Renal cortical epithelial cell (primary cell): ENCODE measurements at regions not wholly inside any gene's neighbourhood (a gene's known extent, or its start where the extent isn't known, plus 50 kb on each side); places are given as distances from the start of the nearest gene placed in this dataset.
A peak's percentile ranks its signal among the peaks of the same experiment; 100 is the strongest.
"Not testable (repeated sequence)": the region's sequence is repeated elsewhere in the genome, so short reads cannot be mapped to it uniquely, and the experiment has no call there.

Experiments
- DNase-seq: peaks from one replicate; pipeline ENCODE4 v3.0.0-alpha.2; 2011; ENCODE audit warnings: low read depth

DNA sequence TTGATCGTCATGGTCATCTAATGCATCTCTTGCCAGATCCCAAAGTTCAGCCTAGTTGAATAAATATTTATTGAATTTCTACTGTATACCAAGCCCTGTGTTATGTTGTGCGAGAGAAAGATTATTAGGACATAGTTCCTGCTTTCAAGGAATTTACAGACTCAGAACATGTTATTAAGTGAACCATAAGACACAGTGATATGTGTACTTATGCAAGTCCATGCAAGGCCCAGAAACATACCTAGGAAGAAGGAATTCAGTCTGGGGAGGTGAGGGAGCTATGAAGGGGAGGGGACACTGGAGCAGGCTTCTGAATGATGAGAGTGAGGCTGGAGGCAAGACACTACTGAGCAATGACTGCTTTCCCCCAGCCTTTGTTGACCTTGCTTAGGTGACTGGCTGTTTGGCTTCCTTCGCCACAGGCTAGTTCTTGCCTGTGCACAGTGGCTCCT, 81.4 kb downstream of the ACAA2 start:
- DNase-seq = peak; percentile 11

DNA sequence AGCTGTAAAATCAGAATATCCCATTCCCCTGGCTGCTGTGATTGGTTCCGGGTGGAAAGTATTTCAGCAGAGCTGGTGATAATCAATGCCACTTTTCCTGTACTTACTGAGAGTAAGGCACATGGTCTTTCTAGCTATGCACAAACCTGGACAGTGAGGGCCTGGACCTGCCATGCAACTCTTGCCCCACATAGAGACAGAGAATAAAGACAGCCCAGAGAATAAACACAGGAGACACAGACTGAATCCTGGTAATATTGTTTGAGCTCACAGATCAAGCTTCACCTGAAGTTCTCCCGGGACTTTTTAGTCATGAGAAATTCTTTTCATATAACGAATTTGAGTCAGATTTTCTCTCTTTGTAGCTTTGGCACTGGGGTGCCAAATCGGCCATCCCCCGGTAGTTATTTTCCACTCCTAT, 81.9 kb downstream of the ACAA2 start:
- no peak for DNase-seq

DNA sequence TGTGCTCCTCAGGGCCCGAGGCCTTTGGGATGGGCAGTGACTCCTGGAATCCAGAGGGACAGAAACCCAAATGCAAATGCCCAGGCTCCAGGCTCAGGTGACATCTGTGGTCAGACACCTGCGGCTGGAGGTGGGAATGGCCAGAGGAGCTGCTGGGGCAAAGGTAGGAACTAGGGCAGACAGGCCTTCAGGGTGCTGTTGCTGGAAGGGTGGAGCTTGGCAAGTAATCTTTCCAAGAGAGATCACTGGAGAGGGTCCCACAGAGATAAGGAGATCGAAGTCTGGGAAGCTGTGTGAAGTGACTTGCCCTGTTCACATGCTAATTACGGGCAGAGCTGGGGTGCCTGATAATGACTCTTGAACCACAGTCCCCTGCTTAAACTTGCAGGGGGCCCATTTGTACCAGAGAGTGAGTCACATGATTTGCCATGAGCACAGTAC, 82.4 kb downstream of the ACAA2 start:
- DNase-seq = no peak

DNA sequence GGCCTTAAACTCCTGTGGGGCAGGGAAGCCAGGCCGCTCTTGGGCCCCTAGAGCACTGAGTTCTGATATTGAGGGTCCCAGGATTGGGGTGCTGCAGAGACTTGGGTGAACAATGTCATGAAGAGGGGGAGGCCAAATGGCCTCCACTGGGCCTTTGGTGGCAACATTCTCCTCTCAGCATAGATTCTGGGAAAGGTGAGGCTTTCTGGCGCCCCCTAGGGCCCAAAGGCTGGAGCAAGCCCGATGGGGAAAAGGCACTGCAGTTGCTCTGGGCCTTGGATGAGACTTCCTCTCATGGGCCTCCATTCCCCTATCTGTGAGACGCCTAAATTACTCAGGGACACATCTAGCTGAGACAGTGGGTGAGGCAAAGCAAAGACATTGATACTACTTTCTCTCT, 84.8 kb downstream of the ACAA2 start:
- peak; percentile 26 for DNase-seq

DNA sequence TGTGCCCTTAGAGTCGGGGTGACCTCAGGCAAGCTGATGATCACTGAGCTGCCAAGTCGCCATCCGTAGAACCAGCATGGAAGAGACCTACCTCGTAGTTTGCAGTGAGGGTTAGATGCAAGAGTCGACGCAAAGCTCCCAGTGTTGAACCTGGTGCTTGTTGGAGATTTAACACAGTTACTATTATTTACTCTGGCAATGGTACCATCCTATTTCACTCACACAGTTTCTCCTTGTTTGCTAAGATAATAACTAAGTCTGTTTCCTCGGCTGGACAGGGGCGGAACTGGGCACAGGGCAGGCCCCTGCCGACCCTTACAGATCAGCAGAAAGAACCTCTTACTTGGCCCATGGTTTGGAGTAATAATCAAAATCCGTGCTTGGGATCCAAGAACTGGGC, 85.5 kb downstream of the ACAA2 start:
- DNase-seq = no peak

DNA sequence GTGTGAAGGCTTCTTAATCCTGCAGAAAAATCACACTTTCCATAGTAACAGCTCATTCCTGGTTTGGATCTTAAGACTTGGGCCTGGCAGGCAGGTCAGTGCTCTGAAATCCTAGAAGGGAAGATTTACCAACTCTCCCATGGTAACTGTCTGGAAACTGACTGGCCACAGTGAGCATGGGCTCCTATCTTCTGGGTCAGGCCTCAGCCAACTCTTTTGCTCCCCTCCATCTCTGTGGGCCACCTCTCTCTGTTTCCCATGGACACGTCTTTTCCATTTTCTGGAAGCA, 86.7 kb downstream of the ACAA2 start:
- no peak for DNase-seq

DNA sequence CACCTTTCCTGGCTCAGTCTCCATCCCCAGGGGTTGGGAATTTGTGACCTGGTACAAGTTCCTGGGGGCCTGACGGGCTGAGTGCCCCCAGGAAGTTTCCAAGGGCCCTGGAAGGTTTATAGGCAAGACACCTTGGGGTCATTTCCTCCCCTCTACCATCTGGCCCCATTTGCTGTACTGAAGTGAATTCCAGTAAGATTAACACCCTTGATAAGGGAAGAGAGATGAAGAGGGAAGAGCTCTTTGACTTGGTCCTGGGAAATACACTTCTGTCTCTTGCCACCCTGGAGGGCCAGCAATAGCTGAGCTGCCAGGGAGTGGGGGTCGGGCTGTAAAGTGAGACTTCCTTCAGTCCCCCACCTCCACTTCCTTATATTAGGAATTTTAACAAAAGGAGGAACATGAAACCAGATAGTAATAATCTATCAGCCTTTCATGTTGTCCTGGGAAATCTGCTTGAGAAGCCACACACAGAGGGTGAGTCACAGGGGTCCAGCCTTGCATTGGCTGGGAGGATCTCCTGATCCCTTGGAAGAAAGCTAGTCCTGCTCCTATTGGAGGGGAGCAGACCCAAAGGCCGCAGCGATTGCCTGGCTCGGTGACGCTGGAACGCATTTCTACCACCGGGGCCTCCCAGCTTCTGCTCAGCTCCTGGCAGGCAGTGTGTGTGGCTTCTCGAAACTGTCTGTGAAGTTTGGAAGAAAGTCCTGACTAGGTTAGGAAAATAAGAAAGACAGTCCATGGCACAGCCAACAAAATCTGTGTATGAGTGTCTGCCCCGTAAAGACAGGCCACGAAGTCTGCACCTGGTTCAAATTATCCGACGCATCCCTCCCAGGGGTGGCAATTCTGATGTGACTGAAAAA, 87.3 kb downstream of the ACAA2 start:
- peak; percentile 83 for DNase-seq

DNA sequence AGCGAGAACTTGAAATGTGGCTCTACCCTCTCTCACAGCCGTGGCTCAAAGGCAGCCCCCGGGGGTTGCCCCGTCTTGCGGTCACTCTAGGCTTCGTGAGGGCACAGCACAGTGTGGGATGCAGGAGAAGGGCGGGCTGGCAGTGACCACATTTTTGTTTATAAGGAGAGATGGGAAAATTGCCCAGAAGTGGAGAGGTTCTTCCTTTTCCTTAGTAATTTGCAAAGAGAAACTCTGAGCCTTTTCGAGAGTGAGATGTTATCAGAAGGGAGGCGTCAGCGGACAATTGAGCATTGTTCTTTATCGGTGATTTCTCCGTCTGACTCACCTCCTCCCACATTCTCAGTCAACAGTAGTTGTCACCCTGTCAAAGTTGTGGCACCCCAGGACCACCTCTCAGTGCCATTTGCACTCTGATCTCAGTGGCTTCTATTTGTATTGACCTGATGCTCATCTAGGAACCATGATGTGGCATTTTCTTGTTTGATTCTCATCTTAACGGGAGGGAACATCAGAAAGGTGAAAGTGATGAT, 89.6 kb downstream of the ACAA2 start:
- peak; percentile 16 for DNase-seq

DNA sequence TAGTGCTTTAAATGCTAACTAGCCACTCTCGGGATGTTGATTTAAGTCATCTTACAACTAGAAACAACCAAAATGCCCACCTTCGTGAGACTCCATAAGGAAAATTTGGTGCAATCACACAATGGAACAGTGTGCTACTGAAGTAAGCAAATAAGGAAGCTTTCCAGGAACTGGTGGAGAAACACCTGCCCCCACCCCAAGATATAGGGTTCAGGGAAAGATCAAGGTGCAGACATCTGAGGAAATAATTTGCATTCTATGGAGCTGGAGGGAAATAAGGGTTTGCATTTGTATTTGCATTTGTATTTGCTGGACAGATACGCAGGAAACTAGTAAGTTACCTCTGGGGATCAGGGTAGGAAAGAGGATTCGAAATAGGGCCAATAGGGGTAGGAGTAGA, 90.9 kb downstream of the ACAA2 start:
- no peak for DNase-seq

DNA sequence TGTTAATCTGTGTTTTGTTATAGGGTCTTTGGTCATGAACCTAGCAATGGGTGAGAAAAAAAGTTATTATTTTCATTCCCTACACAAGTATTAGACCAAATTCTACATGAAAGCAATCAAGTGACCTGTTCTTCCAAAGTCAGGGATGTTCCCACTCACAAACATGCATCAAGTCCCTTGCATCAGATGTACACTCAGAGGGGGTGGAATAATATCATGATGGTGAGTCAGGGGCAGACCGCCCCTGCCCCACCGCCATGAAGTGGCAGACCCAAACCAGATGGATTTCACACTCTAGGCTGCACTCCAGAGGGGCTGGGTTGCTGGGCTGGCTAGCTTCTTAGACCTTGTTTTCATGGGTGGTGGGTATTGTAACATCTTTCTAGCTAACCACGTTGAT, 91.4 kb downstream of the ACAA2 start:
- no peak for DNase-seq

DNA sequence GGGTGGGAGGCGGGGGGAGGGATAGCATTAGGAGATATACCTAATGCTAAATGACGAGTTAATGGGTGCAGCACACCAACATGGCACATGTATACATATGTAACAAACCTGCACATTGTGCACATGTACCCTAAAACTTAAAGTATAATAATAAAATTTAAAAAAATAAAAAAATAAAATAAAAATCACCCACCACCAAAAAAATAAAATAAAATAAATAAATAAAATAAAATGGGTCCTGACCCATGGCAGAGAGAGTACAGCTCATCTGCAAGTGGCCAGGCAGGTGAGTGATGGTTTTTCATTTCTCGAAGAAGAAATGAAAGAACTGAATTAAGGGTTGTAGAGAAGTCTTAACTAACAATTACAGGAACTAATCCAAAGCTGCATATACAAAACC, 92.4 kb downstream of the ACAA2 start:
- DNase-seq = not testable (repeated sequence)

DNA sequence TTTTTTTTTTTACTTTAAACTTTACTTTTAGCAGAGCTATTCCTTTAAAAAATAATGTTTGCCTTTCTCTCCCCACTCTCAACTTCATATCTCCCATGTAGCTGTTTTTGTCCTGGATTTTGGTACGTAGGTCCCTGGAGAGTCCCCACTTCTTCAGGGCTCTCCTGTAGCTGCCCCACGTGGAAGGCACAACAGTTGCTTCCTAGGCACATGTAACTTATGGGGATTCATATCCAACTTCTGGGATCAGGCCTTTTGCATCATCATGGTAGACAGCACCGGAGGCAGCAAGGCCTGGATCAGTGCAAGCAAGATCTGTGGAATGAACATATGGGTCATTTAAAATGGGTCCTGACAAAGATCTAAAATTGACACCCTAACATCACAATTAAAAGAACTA, 95.7 kb downstream of the ACAA2 start:
- no peak for DNase-seq

DNA sequence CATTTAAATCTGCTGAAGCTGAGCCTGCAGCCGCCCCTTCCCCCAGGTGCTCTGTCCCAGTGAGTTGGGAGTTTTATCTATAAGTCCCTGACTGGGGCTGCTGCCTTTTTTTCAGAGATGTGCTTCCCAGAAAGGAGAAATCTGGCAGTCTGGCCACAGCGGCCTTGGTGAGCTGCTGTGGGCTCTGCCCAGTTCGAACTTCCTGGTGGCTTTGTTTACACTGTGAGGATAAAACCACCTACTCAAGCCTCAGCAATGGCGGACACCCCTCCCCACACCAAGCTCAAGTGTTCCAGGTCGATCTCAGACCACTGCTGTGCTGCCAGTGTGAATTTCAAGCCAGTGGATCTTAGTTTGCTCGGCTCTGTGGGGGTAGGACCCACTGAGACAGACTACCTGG, 97.3 kb downstream of the ACAA2 start:
- no peak for DNase-seq

DNA sequence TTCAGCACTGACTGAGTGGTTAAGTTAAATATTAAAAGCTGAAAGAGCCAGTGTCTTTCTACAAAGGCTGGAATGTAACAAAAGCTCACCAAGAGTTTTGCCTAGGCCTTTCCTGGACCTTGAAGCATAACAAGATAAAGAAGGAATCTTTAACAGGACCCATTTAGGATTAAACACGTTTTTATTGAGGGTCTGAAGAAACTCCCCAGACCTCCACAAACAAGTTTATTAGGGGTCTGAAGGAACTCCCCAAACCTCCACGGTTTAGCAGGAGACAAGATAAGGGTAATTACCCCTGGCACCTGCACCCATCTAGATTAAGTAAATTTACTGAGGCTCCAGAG, 104.0 kb downstream of the ACAA2 start:
- DNase-seq = peak; percentile 76

DNA sequence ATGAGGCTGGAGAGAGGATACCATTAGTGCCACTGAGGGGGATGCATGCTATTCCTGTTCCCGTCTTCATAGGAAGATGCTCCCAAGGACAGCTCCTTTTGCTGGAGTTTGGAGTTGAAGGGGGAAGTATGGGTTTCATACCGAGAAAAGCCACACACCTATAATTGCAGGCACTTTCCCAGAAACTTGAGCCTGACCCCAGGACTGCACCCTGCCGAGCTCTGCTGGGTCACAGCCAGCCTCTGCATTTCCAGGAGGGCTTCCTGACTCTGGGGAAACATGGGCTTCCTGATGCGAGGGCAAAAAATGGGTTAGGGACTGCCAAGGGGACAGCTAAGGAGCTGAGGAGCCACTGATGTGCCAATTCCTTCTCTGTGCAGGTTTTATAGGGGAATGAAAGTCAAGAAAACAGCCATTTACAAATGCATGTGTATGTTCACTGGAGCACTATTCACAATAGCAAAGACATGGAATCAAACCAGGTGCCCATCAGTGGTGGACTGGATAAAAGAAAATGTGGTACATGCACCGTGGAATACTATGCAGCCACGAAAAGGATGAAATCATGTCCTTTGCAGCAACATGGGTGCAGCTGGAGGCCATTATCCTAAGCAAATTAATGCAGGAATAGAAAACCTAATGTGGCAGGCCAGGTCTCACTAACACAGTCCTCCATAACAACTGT, 104.5 kb downstream of the ACAA2 start:
- DNase-seq = no peak

DNA sequence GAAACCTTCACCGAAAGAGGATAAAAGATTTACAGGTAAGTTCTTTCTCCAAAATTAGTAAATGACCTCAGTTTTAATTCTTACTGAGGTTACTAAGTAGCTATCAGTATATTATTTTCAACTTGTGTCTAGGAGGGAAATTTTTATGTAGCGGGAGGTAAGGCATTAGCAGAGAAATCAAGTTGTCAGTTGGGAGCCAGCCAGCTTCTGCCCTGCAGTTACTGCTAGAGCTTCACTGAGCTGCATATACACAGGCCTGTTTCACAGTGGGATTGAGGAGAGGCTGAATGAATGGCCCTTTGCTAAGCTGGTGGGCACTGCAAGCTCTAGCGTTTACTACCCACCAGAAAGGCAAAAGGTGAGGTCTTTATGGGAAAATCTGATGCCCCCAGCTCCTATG, 105.7 kb downstream of the ACAA2 start:
- DNase-seq = no peak

DNA sequence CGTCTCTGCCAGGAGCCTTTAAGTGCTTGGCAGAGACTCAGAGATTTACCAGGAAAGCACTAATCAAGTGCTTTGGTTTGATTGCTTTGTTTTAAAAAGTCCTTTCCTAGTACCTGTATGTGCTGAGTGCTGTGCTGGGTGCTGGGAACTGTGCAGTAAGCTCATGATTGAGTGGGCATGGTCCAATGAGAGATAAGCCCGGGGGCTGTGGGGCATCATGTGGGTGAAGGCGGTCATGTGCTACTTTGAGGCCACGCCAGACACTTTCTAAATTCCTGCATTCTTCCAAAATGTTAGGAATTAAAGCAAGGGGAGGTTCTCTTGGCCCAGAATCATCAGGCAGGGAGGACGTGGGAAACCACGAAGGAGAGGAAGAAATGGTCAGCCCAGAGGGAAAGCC, 109.0 kb downstream of the ACAA2 start:
- no peak for DNase-seq

DNA sequence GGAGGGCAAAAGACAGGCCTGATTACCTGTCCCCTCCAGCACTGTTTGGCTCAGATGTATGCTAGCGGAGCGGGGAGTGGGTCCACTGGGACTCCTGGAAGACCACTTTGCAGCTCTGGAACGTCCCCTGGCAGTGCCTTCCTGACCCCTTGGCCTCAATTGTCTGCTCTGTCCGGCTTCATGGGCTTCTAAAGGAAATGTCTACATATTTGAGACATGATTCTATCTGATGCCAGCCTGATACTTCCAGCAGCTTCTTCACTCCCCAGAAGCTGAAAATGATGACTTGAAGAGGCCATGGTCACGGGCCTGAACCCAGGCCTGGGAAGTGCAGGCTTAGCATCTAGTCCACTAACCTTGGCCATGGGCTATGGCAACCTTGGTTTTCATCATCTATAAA, 112.1 kb downstream of the ACAA2 start:
- DNase-seq = no peak

DNA sequence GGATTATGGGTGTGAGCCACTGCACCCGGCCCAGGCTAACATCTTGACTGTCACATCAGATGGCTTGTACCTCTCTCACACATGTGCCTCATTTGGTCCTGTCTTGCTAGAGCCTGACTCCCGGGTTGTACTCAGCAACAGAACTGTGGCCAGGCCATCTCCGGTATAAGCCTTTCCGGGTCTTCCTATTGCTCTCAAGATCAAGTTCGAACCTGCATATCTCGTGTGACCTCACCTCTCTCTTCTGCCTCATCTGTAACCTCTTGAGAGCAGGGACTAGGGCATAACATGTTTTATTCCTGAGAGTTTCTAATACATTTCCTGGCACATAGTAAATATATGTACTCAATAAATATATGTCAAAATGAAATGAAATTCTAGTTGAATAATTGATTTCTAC, 114.0 kb downstream of the ACAA2 start:
- DNase-seq = no peak

DNA sequence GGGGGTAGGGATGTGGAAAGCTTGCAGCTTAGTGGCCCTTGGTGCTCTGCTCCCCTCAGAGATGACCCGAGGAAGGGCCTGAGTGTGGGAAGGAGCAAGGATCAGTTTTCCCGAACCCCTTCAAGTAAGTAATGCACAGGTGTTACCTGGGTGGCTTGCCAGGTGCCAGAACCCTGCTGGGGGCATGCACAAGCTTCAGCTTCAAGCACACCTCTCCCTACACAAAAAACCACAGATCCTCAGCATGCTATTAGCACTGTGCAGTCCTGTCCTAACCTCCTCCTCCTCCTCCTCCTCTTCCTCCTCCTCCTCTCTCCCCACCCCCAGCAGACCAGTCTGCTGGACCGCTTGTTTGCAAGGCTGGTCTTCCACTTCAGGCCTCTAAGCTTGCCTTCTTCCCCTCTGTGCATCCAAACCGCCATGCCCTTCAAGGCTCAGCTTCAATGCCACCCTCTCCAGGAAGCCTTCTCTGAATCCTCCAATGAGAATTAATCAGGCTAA, 114.8 kb downstream of the ACAA2 start:
- no peak for DNase-seq

DNA sequence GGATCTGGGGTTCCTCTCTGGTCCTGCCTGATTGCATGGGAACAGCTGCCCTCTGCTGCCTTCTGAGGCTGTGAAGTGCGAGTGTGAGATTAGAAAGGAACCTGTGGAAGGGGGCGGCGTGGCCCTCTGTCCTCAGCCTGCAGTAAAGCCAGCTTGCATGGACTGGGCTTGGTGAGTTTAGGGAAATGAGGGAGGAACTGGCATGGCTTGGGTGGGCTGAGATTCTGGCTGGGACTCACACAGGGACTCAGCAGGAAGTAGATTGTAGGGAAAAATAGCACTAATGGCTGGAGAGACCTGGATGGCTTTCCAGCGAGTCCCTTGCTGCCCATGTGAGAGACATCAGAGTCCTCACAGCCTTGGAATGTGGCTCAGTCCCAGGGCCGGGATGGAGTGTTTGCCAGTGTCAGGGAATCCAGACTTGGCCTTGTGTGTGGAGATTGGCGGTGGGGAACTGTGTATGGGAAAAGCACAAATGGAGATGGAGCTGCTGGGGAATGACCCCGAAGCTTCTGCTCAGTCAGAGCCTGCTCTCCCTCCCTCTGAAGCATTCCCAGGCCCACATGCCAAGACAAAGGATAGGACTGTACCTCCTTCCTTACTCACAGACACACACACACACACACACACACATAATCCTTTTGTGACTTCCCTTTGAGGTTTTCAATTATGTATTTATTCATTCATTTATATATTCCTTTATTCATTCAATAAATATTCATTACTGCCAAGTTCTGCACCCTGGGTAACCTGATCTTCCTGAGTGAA, 115.4 kb downstream of the ACAA2 start:
- peak; percentile 9 for DNase-seq

DNA sequence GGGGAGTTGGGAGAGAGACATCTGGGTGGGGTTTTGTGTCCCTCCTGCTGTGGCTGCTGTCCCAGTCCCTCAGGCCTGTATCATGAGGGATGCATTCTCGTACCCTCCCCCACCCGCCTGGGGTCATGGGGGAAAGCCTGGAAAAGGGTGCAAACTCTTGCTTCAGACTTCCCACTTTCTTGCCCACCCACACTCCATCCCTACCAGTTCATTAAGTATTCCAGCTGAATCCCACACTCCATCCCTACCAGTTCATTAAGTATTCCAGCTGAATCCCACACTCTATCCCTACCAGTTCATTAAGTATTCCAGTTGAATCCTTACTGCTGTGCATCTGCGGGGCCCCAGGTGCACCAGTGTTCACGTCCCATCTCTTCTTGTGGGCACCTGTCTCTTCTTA, 116.3 kb downstream of the ACAA2 start:
- DNase-seq = no peak
